ENCODE measurements at regions not wholly inside any gene's neighbourhood (a gene's known extent, or its start where the extent isn't known, plus 50 kb on each side); places are given as distances from the start of the nearest gene placed in this dataset.

DNA sequence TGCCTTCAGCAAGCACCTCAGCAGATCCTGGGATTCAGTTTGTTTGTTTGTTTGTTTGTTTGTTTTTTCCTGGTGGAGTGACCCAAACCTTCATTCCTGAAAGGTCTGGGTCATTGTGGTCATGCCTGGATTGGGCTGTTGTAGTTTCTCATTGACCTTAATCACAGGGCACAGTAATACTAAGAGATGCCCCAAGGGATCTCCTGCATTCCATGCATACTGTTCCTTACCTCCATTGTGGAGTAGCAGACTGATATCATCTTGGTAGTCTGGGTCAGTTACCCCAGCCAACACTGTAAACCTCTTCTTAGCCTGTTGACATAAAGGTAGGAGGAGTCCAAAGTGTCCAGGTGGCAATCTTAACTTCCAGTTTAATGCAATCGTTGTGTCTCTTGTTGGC is 1466.7 kb upstream of the CDH9 start:
- DNase-seq (ENCODE audit: low spot score) (no peak), ATAC-seq (no peak)
- H3K27me3 ChIP-seq (ENCODE audit: insufficient read depth): no peaks in the 10 kb centered on the region
- H4K20me1 ChIP-seq (replicated peaks; ENCODE audit: insufficient read depth): no peaks in the 10 kb centered on the region
- no peaks in the 10 kb centered on the region for H3K79me2 ChIP-seq (replicated peaks; ENCODE audit: insufficient read depth)
- H3K9me3 Mint-ChIP-seq: peaks cover 12% of the 10 kb centered on the region; the same call in 2 of the 3 replicates
- peaks cover 18% of the 10 kb centered on the region for H3K9me2 ChIP-seq (ENCODE audit: insufficient read depth)
- H3K4me1 Mint-ChIP-seq: no peaks in the 10 kb centered on the region
- H3K27me3 Mint-ChIP-seq (ENCODE audit: insufficient read depth, low read depth, poor library complexity): no peaks in the 10 kb centered on the region
- no peaks in the 10 kb centered on the region for H3F3A ChIP-seq (replicated peaks; ENCODE audit: low read depth)
- no peak overlapping the region for H3K4me2 ChIP-seq
- H3K4me3 ChIP-seq: no peak overlapping the region
- H3K4me1 ChIP-seq (ENCODE audit: insufficient read depth): no peaks in the 10 kb centered on the region
- TF ChIP-seq, protein P1, sequence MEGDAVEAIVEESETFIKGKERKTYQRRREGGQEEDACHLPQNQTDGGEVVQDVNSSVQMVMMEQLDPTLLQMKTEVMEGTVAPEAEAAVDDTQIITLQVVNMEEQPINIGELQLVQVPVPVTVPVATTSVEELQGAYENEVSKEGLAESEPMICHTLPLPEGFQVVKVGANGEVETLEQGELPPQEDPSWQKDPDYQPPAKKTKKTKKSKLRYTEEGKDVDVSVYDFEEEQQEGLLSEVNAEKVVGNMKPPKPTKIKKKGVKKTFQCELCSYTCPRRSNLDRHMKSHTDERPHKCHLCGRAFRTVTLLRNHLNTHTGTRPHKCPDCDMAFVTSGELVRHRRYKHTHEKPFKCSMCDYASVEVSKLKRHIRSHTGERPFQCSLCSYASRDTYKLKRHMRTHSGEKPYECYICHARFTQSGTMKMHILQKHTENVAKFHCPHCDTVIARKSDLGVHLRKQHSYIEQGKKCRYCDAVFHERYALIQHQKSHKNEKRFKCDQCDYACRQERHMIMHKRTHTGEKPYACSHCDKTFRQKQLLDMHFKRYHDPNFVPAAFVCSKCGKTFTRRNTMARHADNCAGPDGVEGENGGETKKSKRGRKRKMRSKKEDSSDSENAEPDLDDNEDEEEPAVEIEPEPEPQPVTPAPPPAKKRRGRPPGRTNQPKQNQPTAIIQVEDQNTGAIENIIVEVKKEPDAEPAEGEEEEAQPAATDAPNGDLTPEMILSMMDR (conservative IDR thresholded peaks at IDR 0.05; ENCODE audit: low read depth in 2 of 2): no peak
- TF ChIP-seq CREB1 (CRISPR knock-in tag; IDR thresholded peaks at IDR 0.05; ENCODE audit: low read depth) (no peak), STAT1 (IDR thresholded peaks at IDR 0.05; ENCODE audit: unreplicated experiment) (no peak), ZNF114 (CRISPR knock-in tag; IDR thresholded peaks at IDR 0.05) (no peak), NANOG (IDR thresholded peaks at IDR 0.05; ENCODE audit: borderline replicate concordance) (no peak), EZH2phosphoT487 (IDR thresholded peaks at IDR 0.05; ENCODE audit: unreplicated experiment) (no peak), JUNB (IDR thresholded peaks at IDR 0.05; ENCODE audit: unreplicated experiment) (no peak), EZH2 (IDR thresholded peaks at IDR 0.05; ENCODE audit: low read depth, unreplicated experiment) (no peak), POLR2AphosphoS5 (IDR thresholded peaks at IDR 0.05; ENCODE audit: low read depth) (no peak), ZNF331 (CRISPR knock-in tag; IDR thresholded peaks at IDR 0.05; ENCODE audit: low read depth) (no peak)
- TF ChIP-seq, protein P2, sequence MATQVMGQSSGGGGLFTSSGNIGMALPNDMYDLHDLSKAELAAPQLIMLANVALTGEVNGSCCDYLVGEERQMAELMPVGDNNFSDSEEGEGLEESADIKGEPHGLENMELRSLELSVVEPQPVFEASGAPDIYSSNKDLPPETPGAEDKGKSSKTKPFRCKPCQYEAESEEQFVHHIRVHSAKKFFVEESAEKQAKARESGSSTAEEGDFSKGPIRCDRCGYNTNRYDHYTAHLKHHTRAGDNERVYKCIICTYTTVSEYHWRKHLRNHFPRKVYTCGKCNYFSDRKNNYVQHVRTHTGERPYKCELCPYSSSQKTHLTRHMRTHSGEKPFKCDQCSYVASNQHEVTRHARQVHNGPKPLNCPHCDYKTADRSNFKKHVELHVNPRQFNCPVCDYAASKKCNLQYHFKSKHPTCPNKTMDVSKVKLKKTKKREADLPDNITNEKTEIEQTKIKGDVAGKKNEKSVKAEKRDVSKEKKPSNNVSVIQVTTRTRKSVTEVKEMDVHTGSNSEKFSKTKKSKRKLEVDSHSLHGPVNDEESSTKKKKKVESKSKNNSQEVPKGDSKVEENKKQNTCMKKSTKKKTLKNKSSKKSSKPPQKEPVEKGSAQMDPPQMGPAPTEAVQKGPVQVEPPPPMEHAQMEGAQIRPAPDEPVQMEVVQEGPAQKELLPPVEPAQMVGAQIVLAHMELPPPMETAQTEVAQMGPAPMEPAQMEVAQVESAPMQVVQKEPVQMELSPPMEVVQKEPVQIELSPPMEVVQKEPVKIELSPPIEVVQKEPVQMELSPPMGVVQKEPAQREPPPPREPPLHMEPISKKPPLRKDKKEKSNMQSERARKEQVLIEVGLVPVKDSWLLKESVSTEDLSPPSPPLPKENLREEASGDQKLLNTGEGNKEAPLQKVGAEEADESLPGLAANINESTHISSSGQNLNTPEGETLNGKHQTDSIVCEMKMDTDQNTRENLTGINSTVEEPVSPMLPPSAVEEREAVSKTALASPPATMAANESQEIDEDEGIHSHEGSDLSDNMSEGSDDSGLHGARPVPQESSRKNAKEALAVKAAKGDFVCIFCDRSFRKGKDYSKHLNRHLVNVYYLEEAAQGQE (IDR thresholded peaks at IDR 0.05; ENCODE audit: unreplicated experiment): no peak
- TF ChIP-seq, protein P3, sequence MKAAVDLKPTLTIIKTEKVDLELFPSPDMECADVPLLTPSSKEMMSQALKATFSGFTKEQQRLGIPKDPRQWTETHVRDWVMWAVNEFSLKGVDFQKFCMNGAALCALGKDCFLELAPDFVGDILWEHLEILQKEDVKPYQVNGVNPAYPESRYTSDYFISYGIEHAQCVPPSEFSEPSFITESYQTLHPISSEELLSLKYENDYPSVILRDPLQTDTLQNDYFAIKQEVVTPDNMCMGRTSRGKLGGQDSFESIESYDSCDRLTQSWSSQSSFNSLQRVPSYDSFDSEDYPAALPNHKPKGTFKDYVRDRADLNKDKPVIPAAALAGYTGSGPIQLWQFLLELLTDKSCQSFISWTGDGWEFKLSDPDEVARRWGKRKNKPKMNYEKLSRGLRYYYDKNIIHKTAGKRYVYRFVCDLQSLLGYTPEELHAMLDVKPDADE (IDR thresholded peaks at IDR 0.05): no peak
- TF ChIP-seq, protein P4, sequence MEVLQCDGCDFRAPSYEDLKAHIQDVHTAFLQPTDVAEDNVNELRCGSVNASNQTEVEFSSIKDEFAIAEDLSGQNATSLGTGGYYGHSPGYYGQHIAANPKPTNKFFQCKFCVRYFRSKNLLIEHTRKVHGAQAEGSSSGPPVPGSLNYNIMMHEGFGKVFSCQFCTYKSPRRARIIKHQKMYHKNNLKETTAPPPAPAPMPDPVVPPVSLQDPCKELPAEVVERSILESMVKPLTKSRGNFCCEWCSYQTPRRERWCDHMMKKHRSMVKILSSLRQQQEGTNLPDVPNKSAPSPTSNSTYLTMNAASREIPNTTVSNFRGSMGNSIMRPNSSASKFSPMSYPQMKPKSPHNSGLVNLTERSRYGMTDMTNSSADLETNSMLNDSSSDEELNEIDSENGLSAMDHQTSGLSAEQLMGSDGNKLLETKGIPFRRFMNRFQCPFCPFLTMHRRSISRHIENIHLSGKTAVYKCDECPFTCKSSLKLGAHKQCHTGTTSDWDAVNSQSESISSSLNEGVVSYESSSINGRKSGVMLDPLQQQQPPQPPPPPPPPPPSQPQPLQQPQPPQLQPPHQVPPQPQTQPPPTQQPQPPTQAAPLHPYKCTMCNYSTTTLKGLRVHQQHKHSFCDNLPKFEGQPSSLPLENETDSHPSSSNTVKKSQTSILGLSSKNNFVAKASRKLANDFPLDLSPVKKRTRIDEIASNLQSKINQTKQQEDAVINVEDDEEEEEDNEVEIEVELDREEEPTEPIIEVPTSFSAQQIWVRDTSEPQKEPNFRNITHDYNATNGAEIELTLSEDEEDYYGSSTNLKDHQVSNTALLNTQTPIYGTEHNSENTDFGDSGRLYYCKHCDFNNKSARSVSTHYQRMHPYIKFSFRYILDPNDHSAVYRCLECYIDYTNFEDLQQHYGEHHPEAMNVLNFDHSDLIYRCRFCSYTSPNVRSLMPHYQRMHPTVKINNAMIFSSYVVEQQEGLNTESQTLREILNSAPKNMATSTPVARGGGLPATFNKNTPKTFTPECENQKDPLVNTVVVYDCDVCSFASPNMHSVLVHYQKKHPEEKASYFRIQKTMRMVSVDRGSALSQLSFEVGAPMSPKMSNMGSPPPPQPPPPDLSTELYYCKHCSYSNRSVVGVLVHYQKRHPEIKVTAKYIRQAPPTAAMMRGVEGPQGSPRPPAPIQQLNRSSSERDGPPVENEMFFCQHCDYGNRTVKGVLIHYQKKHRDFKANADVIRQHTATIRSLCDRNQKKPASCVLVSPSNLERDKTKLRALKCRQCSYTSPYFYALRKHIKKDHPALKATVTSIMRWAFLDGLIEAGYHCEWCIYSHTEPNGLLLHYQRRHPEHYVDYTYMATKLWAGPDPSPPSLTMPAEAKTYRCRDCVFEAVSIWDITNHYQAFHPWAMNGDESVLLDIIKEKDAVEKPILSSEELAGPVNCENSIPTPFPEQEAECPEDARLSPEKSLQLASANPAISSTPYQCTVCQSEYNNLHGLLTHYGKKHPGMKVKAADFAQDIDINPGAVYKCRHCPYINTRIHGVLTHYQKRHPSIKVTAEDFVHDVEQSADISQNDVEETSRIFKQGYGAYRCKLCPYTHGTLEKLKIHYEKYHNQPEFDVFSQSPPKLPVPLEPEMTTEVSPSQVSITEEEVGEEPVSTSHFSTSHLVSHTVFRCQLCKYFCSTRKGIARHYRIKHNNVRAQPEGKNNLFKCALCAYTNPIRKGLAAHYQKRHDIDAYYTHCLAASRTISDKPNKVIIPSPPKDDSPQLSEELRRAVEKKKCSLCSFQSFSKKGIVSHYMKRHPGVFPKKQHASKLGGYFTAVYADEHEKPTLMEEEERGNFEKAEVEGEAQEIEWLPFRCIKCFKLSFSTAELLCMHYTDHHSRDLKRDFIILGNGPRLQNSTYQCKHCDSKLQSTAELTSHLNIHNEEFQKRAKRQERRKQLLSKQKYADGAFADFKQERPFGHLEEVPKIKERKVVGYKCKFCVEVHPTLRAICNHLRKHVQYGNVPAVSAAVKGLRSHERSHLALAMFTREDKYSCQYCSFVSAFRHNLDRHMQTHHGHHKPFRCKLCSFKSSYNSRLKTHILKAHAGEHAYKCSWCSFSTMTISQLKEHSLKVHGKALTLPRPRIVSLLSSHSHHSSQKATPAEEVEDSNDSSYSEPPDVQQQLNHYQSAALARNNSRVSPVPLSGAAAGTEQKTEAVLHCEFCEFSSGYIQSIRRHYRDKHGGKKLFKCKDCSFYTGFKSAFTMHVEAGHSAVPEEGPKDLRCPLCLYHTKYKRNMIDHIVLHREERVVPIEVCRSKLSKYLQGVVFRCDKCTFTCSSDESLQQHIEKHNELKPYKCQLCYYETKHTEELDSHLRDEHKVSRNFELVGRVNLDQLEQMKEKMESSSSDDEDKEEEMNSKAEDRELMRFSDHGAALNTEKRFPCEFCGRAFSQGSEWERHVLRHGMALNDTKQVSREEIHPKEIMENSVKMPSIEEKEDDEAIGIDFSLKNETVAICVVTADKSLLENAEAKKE (CRISPR knock-in tag; IDR thresholded peaks at IDR 0.05): no peak
- no peak overlapping the region for H3K27ac ChIP-seq (ENCODE audit: low read depth)
- 0 out of 2 replicates have a peak, but pooled peaks cover 3% of the 10 kb centered on the region for H3K36me3 ChIP-seq (ENCODE audit: insufficient read depth)
- H2AFZ ChIP-seq: no peak overlapping the region
- no peaks in the 10 kb centered on the region for H3K36me3 Mint-ChIP-seq (ENCODE audit: low read depth)
- no peak overlapping the region for H3K27ac Mint-ChIP-seq
- H3K4me3 Mint-ChIP-seq: no peak overlapping the region

All from GM23338 (cell line).